Endodermal cell (in vitro differentiated cells): ENCODE measurements at regions not wholly inside any gene's neighbourhood (a gene's known extent, or its start where the extent isn't known, plus 50 kb on each side); places are given as distances from the start of the nearest gene placed in this dataset.
A peak's percentile ranks its signal among the peaks of the same experiment; 100 is the strongest.

Experiments
- DNase-seq: peaks from one replicate; pipeline ENCODE4 v3.0.0-alpha.2; 2017
- H3K27ac ChIP-seq: 2 replicates; pipeline ENCODE4 v1.5.1; 2013; ENCODE audit warnings: mild to moderate bottlenecking, low read depth, low read length, moderate library complexity
- H3K27me3 ChIP-seq: 2 replicates; pipeline ENCODE4 v1.6.1; 2013; ENCODE audit warnings: mild to moderate bottlenecking, low read length, moderate library complexity; ENCODE audit not compliant: insufficient read depth, control insufficient read depth, poor library complexity, severe bottlenecking
- H3K36me3 ChIP-seq: 2 replicates; pipeline ENCODE4 v1.7.0; 2013; ENCODE audit warnings: mild to moderate bottlenecking, low read length, moderate library complexity; ENCODE audit not compliant: control insufficient read depth, insufficient read depth
- H3K4me1 ChIP-seq: one replicate; pipeline ENCODE4 v1.7.0; 2013; ENCODE audit warnings: low read length; ENCODE audit not compliant: control insufficient read depth, insufficient read depth
- H3K4me3 ChIP-seq: 2 replicates; pipeline ENCODE4 v1.5.1; 2013; ENCODE audit warnings: mild to moderate bottlenecking, low read length, moderate library complexity
- H3K9ac ChIP-seq: 2 replicates; pipeline ENCODE4 v1.6.1; 2013; ENCODE audit warnings: mild to moderate bottlenecking, low read length, moderate library complexity; ENCODE audit not compliant: poor library complexity, severe bottlenecking; ENCODE audit errors: extremely low read depth
- H3K9me3 ChIP-seq: 2 replicates; pipeline ENCODE4 v1.6.1; 2013; ENCODE audit warnings: mild to moderate bottlenecking, low read length, moderate library complexity; ENCODE audit not compliant: control insufficient read depth
- H3K27ac Mint-ChIP-seq: 2 replicates; pipeline ENCODE4 v1.8.0; 2020; ENCODE audit warnings: mixed read lengths
- H3K27me3 Mint-ChIP-seq: 2 replicates; pipeline ENCODE4 v1.8.0; 2021; ENCODE audit warnings: mild to moderate bottlenecking, mixed read lengths; ENCODE audit not compliant: insufficient read depth
- H3K36me3 Mint-ChIP-seq: 2 replicates; pipeline ENCODE4 v1.8.0; 2020; ENCODE audit warnings: low read depth, mixed read lengths
- H3K4me1 Mint-ChIP-seq: 2 replicates; pipeline ENCODE4 v1.8.0; 2020; ENCODE audit warnings: mixed read lengths
- H3K4me3 Mint-ChIP-seq: 2 replicates; pipeline ENCODE4 v1.8.0; 2020; ENCODE audit warnings: mild to moderate bottlenecking, moderate library complexity, mixed read lengths
- H3K9me3 Mint-ChIP-seq: 2 replicates; pipeline ENCODE4 v1.8.0; 2020; ENCODE audit warnings: mild to moderate bottlenecking, mixed read lengths
- WGBS, 2 experiments: methylation state at CpG; one replicate each; pipeline versions ENCODE4 v1.1.5 to v1.1.7; 2013; ENCODE audit warnings: missing lambda C conversion rate in 2 of 2, mixed read lengths in 1 of 2; ENCODE audit not compliant: insufficient coverage in 1 of 2, insufficient read length in 1 of 2; 5-methylcytosine and 5-hydroxymethylcytosine counted together
- TF ChIP-seq, protein P1 (sequence below): fragments of 200-600 bp; sonication (generic); conservative IDR thresholded peaks from 2 replicates; pipeline ENCODE4 v1.5.0; 2021; ENCODE audit warnings: antibody characterized with exemption, mild to moderate bottlenecking

DNA sequence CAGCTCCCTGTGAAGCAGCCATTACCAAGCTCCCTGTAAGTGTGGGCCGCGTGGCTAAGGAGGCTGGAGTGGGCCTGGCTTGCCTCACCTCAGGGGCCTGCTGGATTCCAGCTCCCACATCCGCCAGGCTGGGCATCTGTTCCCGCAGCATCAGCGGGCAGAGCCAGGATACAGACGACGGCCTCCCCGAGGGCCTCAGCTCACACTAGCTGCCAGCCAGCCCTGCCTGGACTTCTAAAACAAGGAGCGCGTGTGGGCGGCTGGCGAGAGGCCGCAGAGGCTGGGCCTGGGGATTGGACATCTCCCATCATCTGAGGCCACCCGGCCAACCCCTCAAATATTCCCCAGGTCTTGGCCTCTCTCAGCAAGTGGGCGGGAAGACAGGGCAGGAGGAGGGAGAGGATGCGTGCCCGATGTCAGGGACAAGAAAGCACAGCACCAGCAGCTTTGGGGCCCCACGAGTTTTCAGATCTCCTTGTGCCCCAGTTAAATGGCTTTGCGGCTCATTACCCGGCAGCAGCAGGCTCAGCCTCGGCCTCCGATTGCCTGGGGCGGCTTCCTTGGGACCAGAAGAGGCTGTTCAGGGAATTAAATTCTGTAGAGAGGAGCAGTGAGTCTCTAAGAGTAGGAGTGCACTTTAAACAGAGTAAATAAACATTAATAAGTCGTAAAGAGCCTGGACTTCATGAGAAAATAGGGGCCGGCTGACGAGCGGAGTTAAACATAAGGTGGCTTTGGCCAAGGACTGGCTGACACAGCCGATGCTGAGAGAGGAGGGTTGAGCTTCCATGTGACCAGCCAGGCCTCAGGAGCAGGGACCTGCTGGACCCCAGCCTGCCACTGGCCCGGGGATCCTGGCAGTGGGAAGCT, 208.9 kb upstream of the C1orf174 start:
- Histone ChIP-seq H3K36me3 (no peaks in the 10 kb centered on the region), H3K4me3 (no peak overlapping the region), H3K9me3 (no peaks in the 10 kb centered on the region), H3K27me3 (no peaks in the 10 kb centered on the region), H3K27ac (peak overlapping the region; percentile 66), H3K4me1 (no peaks in the 10 kb centered on the region), H3K9ac (no peak overlapping the region)
- Mint-ChIP-seq H3K27me3 (peaks cover 2% of the 10 kb centered on the region), H3K27ac (no peak overlapping the region), H3K4me3 (no peak overlapping the region), H3K36me3 (no peaks in the 10 kb centered on the region), H3K9me3 (peaks cover 10% of the 10 kb centered on the region), H3K4me1 (no peaks in the 10 kb centered on the region)
- DNase-seq = no peak
- TF ChIP-seq, protein P1, sequence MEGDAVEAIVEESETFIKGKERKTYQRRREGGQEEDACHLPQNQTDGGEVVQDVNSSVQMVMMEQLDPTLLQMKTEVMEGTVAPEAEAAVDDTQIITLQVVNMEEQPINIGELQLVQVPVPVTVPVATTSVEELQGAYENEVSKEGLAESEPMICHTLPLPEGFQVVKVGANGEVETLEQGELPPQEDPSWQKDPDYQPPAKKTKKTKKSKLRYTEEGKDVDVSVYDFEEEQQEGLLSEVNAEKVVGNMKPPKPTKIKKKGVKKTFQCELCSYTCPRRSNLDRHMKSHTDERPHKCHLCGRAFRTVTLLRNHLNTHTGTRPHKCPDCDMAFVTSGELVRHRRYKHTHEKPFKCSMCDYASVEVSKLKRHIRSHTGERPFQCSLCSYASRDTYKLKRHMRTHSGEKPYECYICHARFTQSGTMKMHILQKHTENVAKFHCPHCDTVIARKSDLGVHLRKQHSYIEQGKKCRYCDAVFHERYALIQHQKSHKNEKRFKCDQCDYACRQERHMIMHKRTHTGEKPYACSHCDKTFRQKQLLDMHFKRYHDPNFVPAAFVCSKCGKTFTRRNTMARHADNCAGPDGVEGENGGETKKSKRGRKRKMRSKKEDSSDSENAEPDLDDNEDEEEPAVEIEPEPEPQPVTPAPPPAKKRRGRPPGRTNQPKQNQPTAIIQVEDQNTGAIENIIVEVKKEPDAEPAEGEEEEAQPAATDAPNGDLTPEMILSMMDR = no peak
- WGBS, 2 experiments = 84 to 89% methylated on average over 12 to 29 of the region's 29 CpGs

DNA sequence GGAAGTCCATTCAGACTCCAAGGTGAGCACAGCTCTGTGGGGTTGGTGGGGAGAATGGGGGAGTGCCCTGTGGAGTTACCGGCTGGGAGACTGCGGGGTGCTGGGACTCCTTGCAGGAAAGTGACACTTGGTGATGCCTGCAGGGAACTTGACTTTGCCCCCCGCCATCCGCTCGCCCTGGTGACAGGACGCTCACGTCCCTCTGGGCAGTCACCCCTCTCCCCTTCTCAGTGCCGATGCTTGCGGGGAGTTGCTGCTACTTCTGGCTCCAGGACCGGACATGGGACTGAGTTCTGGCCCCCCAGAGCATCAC, 209.5 kb upstream of the C1orf174 start:
- H3K4me1 Mint-ChIP-seq = no peaks in the 10 kb centered on the region
- no peaks in the 10 kb centered on the region for H3K4me1 ChIP-seq
- no peak overlapping the region for H3K9ac ChIP-seq
- no peak overlapping the region for H3K4me3 Mint-ChIP-seq
- H3K27ac ChIP-seq = no peak overlapping the region
- no peaks in the 10 kb centered on the region for H3K27me3 ChIP-seq
- 94 to 96% methylated on average over 7 to 10 of the region's 10 CpGs for WGBS, 2 experiments
- H3K4me3 ChIP-seq = no peak overlapping the region
- no peak overlapping the region for H3K27ac Mint-ChIP-seq
- H3K36me3 Mint-ChIP-seq = no peaks in the 10 kb centered on the region
- H3K27me3 Mint-ChIP-seq = peaks cover 2% of the 10 kb centered on the region
- DNase-seq = no peak
- TF ChIP-seq, protein P1 = no peak
- no peaks in the 10 kb centered on the region for H3K36me3 ChIP-seq
- H3K9me3 ChIP-seq = no peaks in the 10 kb centered on the region
- H3K9me3 Mint-ChIP-seq = peaks cover 12% of the 10 kb centered on the region

DNA sequence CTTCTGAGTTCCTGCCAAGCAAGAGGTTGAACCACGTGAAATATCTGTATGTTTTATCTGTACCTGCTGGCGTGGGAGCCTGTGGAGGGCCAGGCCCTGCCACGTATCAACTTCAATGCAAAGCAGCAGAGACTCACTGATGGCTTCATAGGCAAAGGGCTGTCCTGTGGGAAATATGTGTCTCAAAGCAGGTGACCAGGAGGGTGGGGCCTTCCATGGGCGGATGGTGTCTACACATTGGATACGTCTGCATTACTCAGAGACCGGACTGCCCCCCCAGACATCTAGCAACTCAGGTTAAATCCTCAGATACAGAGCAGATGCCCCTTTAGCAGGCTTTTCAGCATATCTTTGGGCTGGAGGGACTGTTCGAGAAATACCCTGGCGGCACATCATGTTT, 210.8 kb upstream of the C1orf174 start:
- 91 to 95% methylated on average over 7 to 8 of the region's 8 CpGs for WGBS, 2 experiments
- Mint-ChIP-seq H3K4me3 (no peak overlapping the region), H3K4me1 (peaks cover 5% of the 10 kb centered on the region)

More for the DNA sequence above, 210.8 kb upstream of the C1orf174 start:
- DNase-seq = no peak
- H3K9ac ChIP-seq = no peak overlapping the region
- no peaks in the 10 kb centered on the region for H3K9me3 ChIP-seq
- peaks cover 2% of the 10 kb centered on the region for H3K27me3 Mint-ChIP-seq
- H3K27ac Mint-ChIP-seq = no peak overlapping the region
- TF ChIP-seq, protein P1 = no peak
- H3K4me1 ChIP-seq = no peaks in the 10 kb centered on the region
- H3K9me3 Mint-ChIP-seq = peaks cover 10% of the 10 kb centered on the region
- no peak overlapping the region for H3K27ac ChIP-seq
- no peaks in the 10 kb centered on the region for H3K27me3 ChIP-seq
- H3K4me3 ChIP-seq = no peak overlapping the region
- no peaks in the 10 kb centered on the region for H3K36me3 ChIP-seq
- H3K36me3 Mint-ChIP-seq = no peaks in the 10 kb centered on the region
